ENCODE measurements at regions not wholly inside any gene's neighbourhood (a gene's known extent, or its start where the extent isn't known, plus 50 kb on each side); places are given as distances from the start of the nearest gene placed in this dataset.

DNA sequence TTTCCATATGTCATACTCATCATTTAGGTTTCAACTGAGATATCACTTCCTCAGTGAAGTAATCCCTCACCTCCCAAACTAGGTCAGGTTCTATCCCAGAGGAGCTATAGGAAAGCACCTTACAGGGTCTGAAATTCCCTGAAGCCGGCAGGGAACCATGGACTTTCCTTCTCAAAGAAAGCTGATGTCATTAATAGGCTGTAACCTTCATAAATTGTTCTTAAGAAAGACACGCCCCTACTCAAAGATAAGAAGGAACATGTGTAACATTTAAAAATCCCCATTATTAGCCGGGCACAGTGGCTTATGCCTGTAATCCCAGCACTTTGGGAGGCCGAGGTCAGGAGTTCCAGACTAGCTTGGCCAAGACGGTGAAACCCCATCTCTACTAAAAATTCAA is 50.0 kb upstream of the RNGTT start:
- no peak overlapping the region for H3K27ac Mint-ChIP-seq (ENCODE audit: unreplicated experiment)
- DNase-seq, result no peak
- Histone ChIP-seq H3K36me3 (ENCODE audit: control insufficient read depth, insufficient read depth, low read length) (no peaks in the 10 kb centered on the region), H3K4me1 (peaks cover 24% of the 10 kb centered on the region), H3K27me3 (replicated peaks; ENCODE audit: control insufficient read depth, insufficient read depth, low read length) (no peaks in the 10 kb centered on the region), H3K9me3 (no peaks in the 10 kb centered on the region), H3K4me3 (ENCODE audit: low read depth, low read length) (no peak overlapping the region)
- no peaks in the 10 kb centered on the region for H3K27me3 Mint-ChIP-seq (ENCODE audit: insufficient read depth, unreplicated experiment)
- H3K36me3 Mint-ChIP-seq (ENCODE audit: insufficient read depth, unreplicated experiment), result no peaks in the 10 kb centered on the region
- ChIA-PET POLR2A (no interaction called here), CTCF (no interaction called here)
- BruUV-seq (replicated peaks), result no TSS peak
- no peak overlapping the region for H3K4me3 Mint-ChIP-seq (ENCODE audit: unreplicated experiment)
- TF ChIP-seq, protein P1, sequence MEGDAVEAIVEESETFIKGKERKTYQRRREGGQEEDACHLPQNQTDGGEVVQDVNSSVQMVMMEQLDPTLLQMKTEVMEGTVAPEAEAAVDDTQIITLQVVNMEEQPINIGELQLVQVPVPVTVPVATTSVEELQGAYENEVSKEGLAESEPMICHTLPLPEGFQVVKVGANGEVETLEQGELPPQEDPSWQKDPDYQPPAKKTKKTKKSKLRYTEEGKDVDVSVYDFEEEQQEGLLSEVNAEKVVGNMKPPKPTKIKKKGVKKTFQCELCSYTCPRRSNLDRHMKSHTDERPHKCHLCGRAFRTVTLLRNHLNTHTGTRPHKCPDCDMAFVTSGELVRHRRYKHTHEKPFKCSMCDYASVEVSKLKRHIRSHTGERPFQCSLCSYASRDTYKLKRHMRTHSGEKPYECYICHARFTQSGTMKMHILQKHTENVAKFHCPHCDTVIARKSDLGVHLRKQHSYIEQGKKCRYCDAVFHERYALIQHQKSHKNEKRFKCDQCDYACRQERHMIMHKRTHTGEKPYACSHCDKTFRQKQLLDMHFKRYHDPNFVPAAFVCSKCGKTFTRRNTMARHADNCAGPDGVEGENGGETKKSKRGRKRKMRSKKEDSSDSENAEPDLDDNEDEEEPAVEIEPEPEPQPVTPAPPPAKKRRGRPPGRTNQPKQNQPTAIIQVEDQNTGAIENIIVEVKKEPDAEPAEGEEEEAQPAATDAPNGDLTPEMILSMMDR (IDR thresholded peaks at IDR 0.05; ENCODE audit: insufficient read depth in 1 of 2, low read depth in 1 of 2, low read length in 1 of 2, severe bottlenecking in 1 of 2, unreplicated experiment in 1 of 2), result no peak
- intact Hi-C loops (cut with micrococcal nuclease; ENCODE audit: unreplicated experiment), result no loop called here
- H3K9me3 Mint-ChIP-seq (ENCODE audit: unreplicated experiment), result no peaks in the 10 kb centered on the region
- H3K4me1 Mint-ChIP-seq (ENCODE audit: low read depth, unreplicated experiment), result peaks cover 22% of the 10 kb centered on the region
